HS-5 (cell line): ENCODE measurements at regions not wholly inside any gene's neighbourhood (a gene's known extent, or its start where the extent isn't known, plus 50 kb on each side); places are given as distances from the start of the nearest gene placed in this dataset.
"Not testable (repeated sequence)": the region's sequence is repeated elsewhere in the genome, so short reads cannot be mapped to it uniquely, and the experiment has no call there.

Experiments used
- DNase-seq: peaks from one replicate; pipeline ENCODE4 v3.0.0-alpha.2; 2012; ENCODE audit warnings: low read depth

GRCh38 chrX:47302396-47302795 lies 68.0 kb upstream of the ZNF157 start:
- DNase-seq = no peak

GRCh38 chrX:47306471-47307023 lies 63.8 kb upstream of the ZNF157 start:
- DNase-seq = not testable (repeated sequence)

GRCh38 chrX:47311932-47312774 lies 58.2 kb upstream of the ZNF157 start:
- DNase-seq = peak; percentile 6

- no peak for DNase-seq
Observed at GRCh38 chrX:47313056-47313455, 57.3 kb upstream of the ZNF157 start.

GRCh38 chrX:47316276-47317025 lies 53.9 kb upstream of the ZNF157 start:
- DNase-seq = no peak
